HS-27A (cell line): ENCODE measurements at regions not wholly inside any gene's neighbourhood (a gene's known extent, or its start where the extent isn't known, plus 50 kb on each side); places are given as distances from the start of the nearest gene placed in this dataset.
"Not testable (repeated sequence)": the region's sequence is repeated elsewhere in the genome, so short reads cannot be mapped to it uniquely, and the experiment has no call there.

Experiments used
- DNase-seq: peaks from one replicate; pipeline ENCODE4 v3.0.0-alpha.2; 2012; ENCODE audit warnings: low read depth, missing footprints

DNA sequence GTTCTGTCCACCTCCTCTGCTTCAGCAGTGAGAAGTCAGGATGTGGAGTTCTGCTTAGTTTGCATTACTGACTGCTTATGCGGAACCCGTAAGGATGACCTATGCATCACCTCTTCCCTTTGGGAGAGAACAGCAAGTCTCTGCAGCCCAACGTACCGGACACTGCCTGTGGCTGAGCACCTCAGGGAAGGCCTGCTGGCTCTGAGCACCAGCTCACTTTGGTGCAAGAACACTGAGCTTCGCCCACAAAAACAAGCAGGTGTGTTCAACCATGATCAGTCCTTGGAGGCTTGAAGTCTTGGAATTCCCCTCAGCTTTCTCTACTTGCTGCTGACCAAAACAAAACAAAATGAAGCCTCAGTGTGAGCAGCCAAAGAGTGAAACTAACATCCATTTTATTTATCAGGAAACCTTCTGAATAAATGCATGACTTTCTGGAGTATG is 52.7 kb upstream of the NCK2 start:
- DNase-seq, result no peak

- no peak for DNase-seq
Observed at GRCh38 chr2:105690566-105690965, 54.1 kb upstream of the NCK2 start.

DNA sequence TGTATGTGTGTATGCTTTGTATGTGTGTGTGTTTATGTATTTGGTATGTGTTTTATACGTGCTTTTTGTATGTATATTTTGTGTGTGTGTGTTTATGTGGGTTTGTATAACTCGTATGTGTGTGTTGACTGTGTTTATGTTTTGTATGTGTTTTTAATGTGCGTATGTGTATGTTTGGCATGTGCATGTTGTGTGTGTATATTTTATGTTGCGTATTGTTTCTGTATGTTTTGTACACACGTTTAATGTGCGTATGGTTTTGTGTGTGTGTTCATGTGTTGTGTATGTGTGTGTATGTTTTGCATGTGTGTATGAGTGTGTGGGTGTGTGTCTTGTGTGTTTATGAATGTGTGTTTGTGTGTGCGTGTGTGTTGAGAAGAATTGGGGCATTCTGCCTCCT is 55.2 kb upstream of the NCK2 start:
- no peak for DNase-seq

GRCh38 chr2:105688946-105689345 is 55.8 kb upstream of the NCK2 start:
- DNase-seq, result no peak

GRCh38 chr2:105686588-105686987 is 58.1 kb upstream of the NCK2 start:
- DNase-seq, result no peak

DNA sequence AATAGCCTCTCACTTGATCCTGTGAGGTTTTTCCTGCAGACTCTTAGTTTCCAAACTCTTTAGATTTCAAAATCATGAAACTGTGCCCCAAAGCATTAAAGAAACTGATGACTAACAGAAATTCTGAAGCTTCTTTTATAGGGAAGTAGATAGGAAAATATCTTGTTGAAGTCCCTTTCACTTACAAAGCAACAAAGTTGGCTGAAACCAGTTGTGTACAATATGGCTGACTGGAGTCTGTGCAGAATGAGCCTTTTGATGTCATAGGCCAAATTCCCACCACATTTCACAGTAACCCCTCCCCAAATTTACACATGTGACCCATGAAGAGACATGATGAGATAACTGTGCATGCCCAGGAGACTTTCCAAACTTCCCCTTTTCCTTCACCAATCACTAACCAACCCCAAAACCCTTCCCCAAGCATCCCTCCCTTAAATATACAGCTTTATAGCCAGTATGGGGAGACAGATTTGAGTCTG is 61.7 kb upstream of the NCK2 start:
- DNase-seq, result no peak

DNA sequence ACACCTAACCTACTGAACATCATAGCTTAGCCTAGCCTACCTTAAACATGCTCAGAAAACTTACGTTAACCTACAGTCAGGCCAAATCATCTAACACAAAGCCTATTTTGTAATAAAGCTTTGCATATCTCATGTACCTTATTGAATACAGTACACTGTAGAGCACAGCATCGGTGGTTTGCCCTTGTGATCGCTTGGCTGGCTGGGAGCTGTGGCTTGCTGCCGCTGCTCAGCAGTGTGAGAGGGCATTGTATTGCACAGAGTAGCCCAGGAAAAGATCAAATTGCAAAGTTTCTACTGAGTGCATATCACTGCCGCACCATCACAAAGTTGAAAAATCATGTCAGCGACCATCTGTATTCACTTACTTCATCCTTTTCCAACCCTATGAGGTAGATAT is 62.3 kb upstream of the NCK2 start:
- no peak for DNase-seq

GRCh38 chr2:105681927-105682326 is 62.8 kb upstream of the NCK2 start:
- no peak for DNase-seq

DNA sequence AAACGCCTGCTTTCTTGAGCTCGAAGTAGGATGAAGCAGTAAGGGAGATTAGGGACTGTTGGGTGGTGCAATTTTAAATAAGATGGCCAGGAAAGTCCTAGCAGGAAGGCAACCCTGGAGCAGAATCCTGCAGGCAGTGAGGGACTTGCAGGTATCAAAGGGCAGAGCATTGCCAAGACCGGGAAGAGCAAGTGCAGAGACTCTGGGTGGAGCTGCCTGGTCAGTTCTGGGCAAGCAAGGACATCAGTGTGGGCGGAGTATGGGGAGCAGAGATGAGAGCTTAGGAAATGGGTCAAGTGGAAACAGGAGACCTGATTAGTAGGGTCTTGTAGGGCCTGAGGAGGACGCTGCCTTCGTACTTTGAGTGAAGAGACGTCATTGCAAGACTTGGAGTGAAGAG is 64.4 kb upstream of the NCK2 start:
- DNase-seq, result no peak

GRCh38 chr2:105678346-105678745 is 66.4 kb upstream of the NCK2 start:
- no peak for DNase-seq

- no peak for DNase-seq
Observed at GRCh38 chr2:105677901-105678300, 66.8 kb upstream of the NCK2 start.

- no peak for DNase-seq
Observed at GRCh38 chr2:105675841-105676240, 68.9 kb upstream of the NCK2 start.

- DNase-seq, result no peak
Observed at GRCh38 chr2:105674859-105675541, 69.7 kb upstream of the NCK2 start.

DNA sequence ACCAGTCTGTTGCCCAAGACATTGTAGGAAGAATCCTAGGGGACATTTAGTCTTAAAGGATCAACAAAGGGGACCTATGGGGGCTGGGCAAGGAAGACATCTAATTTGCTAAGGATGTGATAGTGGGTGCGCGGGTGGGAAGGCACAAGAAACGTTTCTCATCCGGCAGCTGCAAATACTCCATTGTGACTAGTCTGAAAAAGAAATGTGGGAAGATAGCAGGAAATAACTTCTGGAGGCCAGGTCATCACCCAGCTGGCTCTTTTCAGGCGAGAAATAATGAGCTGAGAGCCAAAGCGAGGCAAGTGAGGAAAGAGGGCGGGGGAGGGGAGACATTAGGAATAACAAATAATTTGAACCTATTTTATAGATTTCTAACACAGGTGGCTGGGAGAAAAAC is 70.3 kb upstream of the NCK2 start:
- DNase-seq, result no peak

GRCh38 chr2:105671156-105671555 is 73.6 kb upstream of the NCK2 start:
- no peak for DNase-seq

DNA sequence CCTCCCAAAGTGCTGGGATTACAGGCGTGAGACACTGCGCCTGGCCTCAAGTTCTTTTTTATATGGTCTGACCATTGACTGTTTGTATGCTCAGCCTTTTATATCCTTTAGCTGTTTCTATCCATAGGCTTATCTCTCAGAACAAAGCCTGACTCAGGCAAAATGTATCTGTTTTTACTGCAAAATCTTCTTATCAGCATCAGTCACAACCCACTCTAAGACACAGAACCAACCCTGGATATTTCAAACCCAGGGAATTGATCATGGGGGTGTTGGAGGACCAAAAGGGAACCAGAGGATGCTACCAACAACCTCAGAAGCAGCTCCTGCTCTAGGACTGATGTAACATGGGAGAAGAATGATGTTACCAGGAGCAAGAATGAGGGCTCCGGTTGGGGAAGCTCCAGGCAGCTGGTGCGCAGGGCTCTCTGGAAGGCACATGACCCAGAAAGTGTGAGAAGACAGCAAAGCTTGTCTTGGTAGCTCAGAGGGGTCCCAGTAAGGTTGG is 75.3 kb upstream of the NCK2 start:
- DNase-seq, result no peak

DNA sequence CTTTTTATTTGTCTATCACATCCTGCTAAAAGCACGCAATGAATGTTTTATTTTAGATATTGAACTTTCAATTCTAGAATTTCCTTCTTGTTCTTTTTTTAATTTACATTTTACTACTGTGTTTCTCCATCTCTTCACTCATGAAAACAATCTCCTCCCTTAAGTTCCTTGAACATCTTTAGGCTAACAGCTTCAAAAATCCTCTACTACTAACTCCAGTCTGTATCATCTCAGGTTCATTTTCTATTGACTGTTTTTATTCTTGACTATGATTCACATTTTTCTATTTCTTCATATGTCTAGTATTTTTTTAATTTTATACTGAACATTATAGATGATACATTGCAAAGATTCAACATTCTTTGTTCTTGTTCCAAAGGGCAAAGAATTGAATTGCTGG is 79.2 kb upstream of the NCK2 start:
- DNase-seq, result no peak

DNA sequence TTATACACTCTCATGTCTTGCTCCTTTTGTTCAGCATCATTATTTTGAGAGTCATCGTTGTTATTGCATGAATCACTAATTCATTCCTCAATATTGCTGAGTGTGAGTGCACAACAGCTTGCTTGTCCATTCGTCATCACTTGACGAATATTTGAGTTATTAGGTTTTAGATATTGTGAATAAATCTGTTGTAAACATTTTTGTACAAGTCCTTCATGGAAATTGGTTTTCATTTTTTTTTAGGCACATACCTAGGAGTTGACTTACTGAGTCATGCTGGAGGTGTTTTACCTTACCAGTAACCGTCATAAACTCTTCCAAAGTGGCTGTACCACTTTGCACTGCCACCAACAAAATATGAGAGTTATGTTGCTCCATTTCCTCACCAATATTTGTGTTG is 84.2 kb upstream of the NCK2 start:
- no peak for DNase-seq

GRCh38 chr2:105655723-105656606 is 88.7 kb upstream of the NCK2 start:
- not testable (repeated sequence) for DNase-seq

GRCh38 chr2:105655244-105655643 is 89.5 kb upstream of the NCK2 start:
- DNase-seq, result no peak

DNA sequence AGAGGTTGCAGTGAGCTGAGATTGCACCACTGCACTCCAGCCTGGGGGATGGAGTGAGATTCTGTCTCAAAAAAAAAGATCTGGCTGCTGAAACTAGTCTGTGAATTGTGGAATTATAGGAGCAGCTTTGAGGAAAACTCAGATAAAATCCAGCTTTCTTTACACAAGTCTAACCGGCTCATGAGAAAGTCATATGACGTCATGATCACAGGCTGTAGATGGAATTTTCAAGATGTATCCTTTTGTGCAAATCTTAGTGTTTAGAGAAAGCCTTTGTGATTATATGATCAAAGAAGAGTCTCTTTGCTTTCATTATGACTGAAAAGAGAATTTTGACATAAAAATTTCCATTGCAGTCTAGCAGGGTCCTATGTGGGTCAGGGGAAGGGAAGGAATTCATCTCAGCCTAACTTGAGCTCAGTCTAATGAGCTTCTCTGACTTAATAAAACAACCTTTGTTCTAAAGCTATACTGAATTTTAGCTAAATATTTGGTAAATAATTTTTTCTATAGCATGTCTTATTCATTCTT is 90.2 kb upstream of the NCK2 start:
- no peak for DNase-seq

- no peak for DNase-seq
Observed at GRCh38 chr2:105653302-105653701, 91.4 kb upstream of the NCK2 start.
